ENCODE measurements at regions not wholly inside any gene's neighbourhood (a gene's known extent, or its start where the extent isn't known, plus 50 kb on each side); places are given as distances from the start of the nearest gene placed in this dataset.
A peak's percentile ranks its signal among the peaks of the same experiment; 100 is the strongest.
"Not testable (repeated sequence)": the region's sequence is repeated elsewhere in the genome, so short reads cannot be mapped to it uniquely, and the experiment has no call there.

- not testable (repeated sequence) for DNase-seq (ENCODE audit: extremely low spot score, unreplicated experiment); H3K9me3 Mint-ChIP-seq (ENCODE audit: unreplicated experiment); H3K27ac Mint-ChIP-seq (ENCODE audit: unreplicated experiment); H3K4me3 Mint-ChIP-seq (ENCODE audit: unreplicated experiment); H3K36me3 Mint-ChIP-seq (ENCODE audit: unreplicated experiment); H3K4me1 Mint-ChIP-seq (ENCODE audit: unreplicated experiment); H3K27me3 Mint-ChIP-seq (ENCODE audit: unreplicated experiment)
These were observed 133.6 kb downstream of the TNFRSF13B start for GRCh38 chr17:16838287-16838686.

GRCh38 chr17:16837468-16838266 lies 134.3 kb downstream of the TNFRSF13B start:
- not testable (repeated sequence) for H3K4me1 Mint-ChIP-seq (ENCODE audit: unreplicated experiment); DNase-seq (ENCODE audit: extremely low spot score, unreplicated experiment); H3K36me3 Mint-ChIP-seq (ENCODE audit: unreplicated experiment); H3K27me3 Mint-ChIP-seq (ENCODE audit: unreplicated experiment); H3K4me3 Mint-ChIP-seq (ENCODE audit: unreplicated experiment); H3K27ac Mint-ChIP-seq (ENCODE audit: unreplicated experiment); H3K9me3 Mint-ChIP-seq (ENCODE audit: unreplicated experiment)

GRCh38 chr17:16836315-16836915 lies 135.5 kb downstream of the TNFRSF13B start:
- not testable (repeated sequence) for H3K36me3 Mint-ChIP-seq (ENCODE audit: unreplicated experiment); DNase-seq (ENCODE audit: extremely low spot score, unreplicated experiment); H3K27ac Mint-ChIP-seq (ENCODE audit: unreplicated experiment); H3K4me3 Mint-ChIP-seq (ENCODE audit: unreplicated experiment); H3K9me3 Mint-ChIP-seq (ENCODE audit: unreplicated experiment); H3K4me1 Mint-ChIP-seq (ENCODE audit: unreplicated experiment); H3K27me3 Mint-ChIP-seq (ENCODE audit: unreplicated experiment)

- not testable (repeated sequence) for H3K4me3 Mint-ChIP-seq (ENCODE audit: unreplicated experiment); H3K27me3 Mint-ChIP-seq (ENCODE audit: unreplicated experiment); H3K27ac Mint-ChIP-seq (ENCODE audit: unreplicated experiment); H3K9me3 Mint-ChIP-seq (ENCODE audit: unreplicated experiment); H3K4me1 Mint-ChIP-seq (ENCODE audit: unreplicated experiment); DNase-seq (ENCODE audit: extremely low spot score, unreplicated experiment); H3K36me3 Mint-ChIP-seq (ENCODE audit: unreplicated experiment)
These were observed 138.4 kb downstream of the TNFRSF13B start for GRCh38 chr17:16833517-16833916.

GRCh38 chr17:16832853-16833252 lies 139.1 kb downstream of the TNFRSF13B start:
- not testable (repeated sequence) for H3K27me3 Mint-ChIP-seq (ENCODE audit: unreplicated experiment); H3K9me3 Mint-ChIP-seq (ENCODE audit: unreplicated experiment); DNase-seq (ENCODE audit: extremely low spot score, unreplicated experiment); H3K4me3 Mint-ChIP-seq (ENCODE audit: unreplicated experiment); H3K4me1 Mint-ChIP-seq (ENCODE audit: unreplicated experiment); H3K27ac Mint-ChIP-seq (ENCODE audit: unreplicated experiment); H3K36me3 Mint-ChIP-seq (ENCODE audit: unreplicated experiment)

- not testable (repeated sequence) for H3K4me3 Mint-ChIP-seq (ENCODE audit: unreplicated experiment); H3K36me3 Mint-ChIP-seq (ENCODE audit: unreplicated experiment); H3K27ac Mint-ChIP-seq (ENCODE audit: unreplicated experiment); H3K27me3 Mint-ChIP-seq (ENCODE audit: unreplicated experiment); DNase-seq (ENCODE audit: extremely low spot score, unreplicated experiment); H3K4me1 Mint-ChIP-seq (ENCODE audit: unreplicated experiment); H3K9me3 Mint-ChIP-seq (ENCODE audit: unreplicated experiment)
These were observed 139.7 kb downstream of the TNFRSF13B start for GRCh38 chr17:16832206-16832605.

GRCh38 chr17:16830770-16831169 lies 140.7 kb downstream of the CCDC144A start:
- H3K9me3 Mint-ChIP-seq (ENCODE audit: unreplicated experiment); H3K36me3 Mint-ChIP-seq (ENCODE audit: unreplicated experiment); H3K4me3 Mint-ChIP-seq (ENCODE audit: unreplicated experiment); DNase-seq (ENCODE audit: extremely low spot score, unreplicated experiment); H3K27me3 Mint-ChIP-seq (ENCODE audit: unreplicated experiment); H3K27ac Mint-ChIP-seq (ENCODE audit: unreplicated experiment); H3K4me1 Mint-ChIP-seq (ENCODE audit: unreplicated experiment): not testable (repeated sequence)

- peak; percentile 11 for TF ChIP-seq CTCF (IDR thresholded peaks at IDR 0.05)
- not testable (repeated sequence) for H3K36me3 Mint-ChIP-seq (ENCODE audit: unreplicated experiment)
These were observed 140.2 kb downstream of the CCDC144A start for GRCh38 chr17:16830219-16830618.

More at GRCh38 chr17:16830219-16830618, 140.2 kb downstream of the CCDC144A start:
- H3K4me3 Mint-ChIP-seq (ENCODE audit: unreplicated experiment); H3K9me3 Mint-ChIP-seq (ENCODE audit: unreplicated experiment); DNase-seq (ENCODE audit: extremely low spot score, unreplicated experiment); H3K27me3 Mint-ChIP-seq (ENCODE audit: unreplicated experiment); H3K27ac Mint-ChIP-seq (ENCODE audit: unreplicated experiment); H3K4me1 Mint-ChIP-seq (ENCODE audit: unreplicated experiment): not testable (repeated sequence)
